HEK293 (cell line): ENCODE measurements at regions not wholly inside any gene's neighbourhood (a gene's known extent, or its start where the extent isn't known, plus 50 kb on each side); places are given as distances from the start of the nearest gene placed in this dataset.

Source experiments
- CTCF ChIA-PET: fragments of 350-600 bp; formaldehyde crosslinking; extraction: SDS; loops from one replicate; lab custom pipeline; 2021; ENCODE audit warnings: antibody characterized with exemption; lab: Yijun Ruan, JAX
- POLR2A ChIA-PET: fragments of 300-600 bp; formaldehyde crosslinking; extraction: SDS; loops from one replicate; lab custom pipeline; 2020; ENCODE audit warnings: antibody characterized with exemption, inconsistent platforms; lab: Yijun Ruan, JAX
- H3K27ac ChIP-seq: fragments of 200-500 bp; sonication (Bioruptor generic); 2 replicates; pipeline ENCODE4 v1.5.1; 2014; ENCODE audit warnings: low read depth, low read length, control low read depth, inconsistent platforms; ENCODE audit errors: extremely low read depth
- H3K36me3 ChIP-seq, 2 experiments: fragments of 200-500 bp in 1 of 2; sonication (Bioruptor generic) in 1 of 2; 1 replicate in 1 of 2; 2 replicates in 1 of 2; pipeline ENCODE4 v1.5.1; 2014 to 2017; ENCODE audit warnings: inconsistent platforms in 2 of 2, low read length in 2 of 2; ENCODE audit not compliant: control insufficient read depth in 2 of 2, insufficient read depth in 1 of 2
- H3K4me1 ChIP-seq: fragments of 200-500 bp; sonication (Bioruptor generic); 2 replicates; pipeline ENCODE4 v1.5.1; 2014; ENCODE audit warnings: mild to moderate bottlenecking, low read length, inconsistent platforms; ENCODE audit not compliant: control insufficient read depth, insufficient read depth
- H3K4me3 ChIP-seq: 2 replicates; pipeline ENCODE4 v1.5.1; 2011; ENCODE audit warnings: low read depth, mild to moderate bottlenecking, control low read depth, low read length, moderate library complexity
- H3K9me3 ChIP-seq: fragments of 200-500 bp; sonication (Bioruptor generic); 2 replicates; pipeline ENCODE4 v1.5.1; 2014; ENCODE audit warnings: low read depth, low read length, inconsistent platforms; ENCODE audit not compliant: control insufficient read depth, insufficient read depth
- GLIS2 ChIP-seq: fragments of 450-650 bp; formaldehyde crosslinking; IDR thresholded peaks from 2 replicates; pipeline ENCODE4 v1.5.1; 2016; ENCODE audit warnings: missing biosample characterization, missing genetic modification characterization
- MYNN ChIP-seq: fragments of 450-650 bp; formaldehyde crosslinking; IDR thresholded peaks from 2 replicates; pipeline ENCODE4 v1.5.1; 2016; ENCODE audit warnings: missing biosample characterization, missing genetic modification characterization, borderline replicate concordance
- PRDM1 ChIP-seq: fragments of 450-650 bp; formaldehyde crosslinking; IDR thresholded peaks from 2 replicates; pipeline ENCODE4; 2016; ENCODE audit warnings: missing biosample characterization, missing genetic modification characterization
- SCRT2 ChIP-seq: fragments of 450-650 bp; formaldehyde crosslinking; IDR thresholded peaks from 2 replicates; pipeline ENCODE4 v1.5.1; 2016; ENCODE audit warnings: missing biosample characterization, missing genetic modification characterization
- ZBTB7A ChIP-seq: fragments of 450-650 bp; formaldehyde crosslinking; IDR thresholded peaks from 2 replicates; pipeline ENCODE4 v1.5.1; 2016; ENCODE audit warnings: low read depth, missing biosample characterization, missing genetic modification characterization
- ZEB2 ChIP-seq: fragments of 450-650 bp; formaldehyde crosslinking; IDR thresholded peaks from 2 replicates; pipeline ENCODE4 v1.5.1; 2016; ENCODE audit warnings: missing biosample characterization, missing genetic modification characterization
- ZNF10 ChIP-seq: fragments of 450-650 bp; formaldehyde crosslinking; IDR thresholded peaks from 2 replicates; pipeline ENCODE4 v1.5.1; 2017; ENCODE audit warnings: missing biosample characterization, missing genetic modification characterization
- ZNF146 ChIP-seq: fragments of 450-650 bp; formaldehyde crosslinking; IDR thresholded peaks from 2 replicates; pipeline ENCODE4 v1.5.1; 2016; ENCODE audit warnings: missing biosample characterization, missing genetic modification characterization
- ZNF157 ChIP-seq: fragments of 450-650 bp; formaldehyde crosslinking; IDR thresholded peaks from 2 replicates; pipeline ENCODE4 v1.5.1; 2016; ENCODE audit warnings: missing biosample characterization, missing genetic modification characterization
- ZNF202 ChIP-seq: fragments of 450-650 bp; formaldehyde crosslinking; IDR thresholded peaks from 2 replicates; pipeline ENCODE4 v1.5.1; 2016; ENCODE audit warnings: missing biosample characterization, missing genetic modification characterization, borderline replicate concordance
- ZNF214 ChIP-seq: fragments of 450-650 bp; formaldehyde crosslinking; IDR thresholded peaks from 2 replicates; pipeline ENCODE4 v1.5.1; 2017; ENCODE audit warnings: missing biosample characterization, mild to moderate bottlenecking, missing genetic modification characterization, borderline replicate concordance
- ZNF239 ChIP-seq: fragments of 450-650 bp; formaldehyde crosslinking; IDR thresholded peaks from 2 replicates; pipeline ENCODE4 v1.5.1; 2016; ENCODE audit warnings: missing biosample characterization, missing genetic modification characterization
- ZNF433 ChIP-seq: fragments of 450-650 bp; formaldehyde crosslinking; IDR thresholded peaks from 2 replicates; pipeline ENCODE4 v1.5.1; 2016; ENCODE audit warnings: missing biosample characterization, missing genetic modification characterization, low read depth
- ZNF473 ChIP-seq: fragments of 450-650 bp; formaldehyde crosslinking; IDR thresholded peaks from 2 replicates; pipeline ENCODE4 v1.5.1; 2017; ENCODE audit warnings: missing biosample characterization, missing genetic modification characterization
- ZNF529 ChIP-seq: fragments of 450-650 bp; formaldehyde crosslinking; IDR thresholded peaks from 2 replicates; pipeline ENCODE4 v1.5.1; 2017; ENCODE audit warnings: missing genetic modification characterization, missing biosample characterization; ENCODE audit not compliant: insufficient replicate concordance
- ZNF571 ChIP-seq: fragments of 450-650 bp; formaldehyde crosslinking; IDR thresholded peaks from 2 replicates; pipeline ENCODE4 v1.5.0; 2017; ENCODE audit warnings: missing biosample characterization, missing genetic modification characterization
- ZNF610 ChIP-seq: fragments of 450-650 bp; formaldehyde crosslinking; IDR thresholded peaks from 2 replicates; pipeline ENCODE4 v1.5.1; 2016; ENCODE audit warnings: missing biosample characterization, missing genetic modification characterization, borderline replicate concordance
- ZNF785 ChIP-seq: fragments of 450-650 bp; formaldehyde crosslinking; IDR thresholded peaks from 2 replicates; pipeline ENCODE4 v1.5.1; 2016; ENCODE audit warnings: missing biosample characterization, missing genetic modification characterization
- ZSCAN16 ChIP-seq: fragments of 450-650 bp; formaldehyde crosslinking; IDR thresholded peaks from 2 replicates; pipeline ENCODE4 v1.5.1; 2016; ENCODE audit warnings: missing biosample characterization, missing genetic modification characterization
- ZSCAN23 ChIP-seq: fragments of 450-650 bp; formaldehyde crosslinking; IDR thresholded peaks from 2 replicates; pipeline ENCODE4 v1.5.1; 2016; ENCODE audit warnings: missing biosample characterization, missing genetic modification characterization
- TF ChIP-seq, protein P1 (sequence below): fragments of 450-650 bp; formaldehyde crosslinking; IDR thresholded peaks from 2 replicates; pipeline ENCODE4 v1.5.1; 2017; ENCODE audit warnings: missing biosample characterization, missing genetic modification characterization
- TF ChIP-seq, protein P2 (sequence below): fragments of 450-650 bp; formaldehyde crosslinking; IDR thresholded peaks from 2 replicates; pipeline ENCODE4 v1.5.1; 2016; ENCODE audit warnings: missing biosample characterization, missing genetic modification characterization
- TF ChIP-seq, protein P3 (sequence below): fragments of 450-650 bp; formaldehyde crosslinking; conservative IDR thresholded peaks from 2 replicates; pipeline ENCODE4 v1.5.1; 2016; ENCODE audit warnings: low read depth, missing biosample characterization, missing genetic modification characterization
- TF ChIP-seq, protein P4 (sequence below): fragments of 450-650 bp; formaldehyde crosslinking; IDR thresholded peaks from 2 replicates; pipeline ENCODE4 v1.5.1; 2016; ENCODE audit warnings: missing biosample characterization, missing genetic modification characterization
- TF ChIP-seq, protein P5 (sequence below): fragments of 450-650 bp; formaldehyde crosslinking; IDR thresholded peaks from 2 replicates; pipeline ENCODE4 v1.5.1; 2016; ENCODE audit warnings: missing biosample characterization, missing genetic modification characterization
- TF ChIP-seq, protein P6 (sequence below): fragments of 450-650 bp; formaldehyde crosslinking; IDR thresholded peaks from 2 replicates; pipeline ENCODE4 v1.5.1; 2016; ENCODE audit warnings: missing biosample characterization, missing genetic modification characterization, borderline replicate concordance

DNA sequence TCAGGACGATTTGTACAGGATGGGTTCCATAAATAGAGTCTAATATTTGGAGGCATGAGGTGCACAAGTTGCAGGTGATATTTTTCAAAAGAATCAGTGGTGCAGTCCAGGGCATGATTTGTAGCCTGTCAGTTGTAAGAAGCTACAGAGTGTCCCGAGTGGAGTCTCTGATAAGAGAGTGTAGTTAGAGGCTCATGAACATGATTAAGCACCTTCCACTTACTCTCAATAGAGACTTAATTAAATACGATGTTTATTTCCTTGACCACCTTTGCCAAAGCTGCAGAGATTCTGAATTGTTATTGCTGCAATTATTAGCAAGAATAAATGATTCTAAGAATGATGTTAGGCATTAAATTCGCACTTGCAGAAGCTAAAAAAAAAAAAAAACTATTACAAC is 218.4 kb upstream of the LRTM1 start (continued):
- TF ChIP-seq, protein P1, sequence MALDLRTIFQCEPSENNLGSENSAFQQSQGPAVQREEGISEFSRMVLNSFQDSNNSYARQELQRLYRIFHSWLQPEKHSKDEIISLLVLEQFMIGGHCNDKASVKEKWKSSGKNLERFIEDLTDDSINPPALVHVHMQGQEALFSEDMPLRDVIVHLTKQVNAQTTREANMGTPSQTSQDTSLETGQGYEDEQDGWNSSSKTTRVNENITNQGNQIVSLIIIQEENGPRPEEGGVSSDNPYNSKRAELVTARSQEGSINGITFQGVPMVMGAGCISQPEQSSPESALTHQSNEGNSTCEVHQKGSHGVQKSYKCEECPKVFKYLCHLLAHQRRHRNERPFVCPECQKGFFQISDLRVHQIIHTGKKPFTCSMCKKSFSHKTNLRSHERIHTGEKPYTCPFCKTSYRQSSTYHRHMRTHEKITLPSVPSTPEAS, result no peak
- TF ChIP-seq ZSCAN23 (no peak), ZNF146 (tag by site-specific recombination) (no peak), ZNF610 (tag by site-specific recombination) (no peak), ZNF157 (tag by site-specific recombination) (no peak), ZEB2 (tag by site-specific recombination) (no peak)
- TF ChIP-seq, protein P2, sequence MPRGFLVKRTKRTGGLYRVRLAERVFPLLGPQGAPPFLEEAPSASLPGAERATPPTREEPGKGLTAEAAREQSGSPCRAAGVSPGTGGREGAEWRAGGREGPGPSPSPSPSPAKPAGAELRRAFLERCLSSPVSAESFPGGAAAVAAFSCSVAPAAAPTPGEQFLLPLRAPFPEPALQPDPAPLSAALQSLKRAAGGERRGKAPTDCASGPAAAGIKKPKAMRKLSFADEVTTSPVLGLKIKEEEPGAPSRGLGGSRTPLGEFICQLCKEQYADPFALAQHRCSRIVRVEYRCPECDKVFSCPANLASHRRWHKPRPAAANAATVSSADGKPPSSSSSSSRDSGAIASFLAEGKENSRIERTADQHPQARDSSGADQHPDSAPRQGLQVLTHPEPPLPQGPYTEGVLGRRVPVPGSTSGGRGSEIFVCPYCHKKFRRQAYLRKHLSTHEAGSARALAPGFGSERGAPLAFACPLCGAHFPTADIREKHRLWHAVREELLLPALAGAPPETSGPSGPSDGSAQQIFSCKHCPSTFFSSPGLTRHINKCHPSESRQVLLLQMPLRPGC (tag by site-specific recombination), result no peak

DNA sequence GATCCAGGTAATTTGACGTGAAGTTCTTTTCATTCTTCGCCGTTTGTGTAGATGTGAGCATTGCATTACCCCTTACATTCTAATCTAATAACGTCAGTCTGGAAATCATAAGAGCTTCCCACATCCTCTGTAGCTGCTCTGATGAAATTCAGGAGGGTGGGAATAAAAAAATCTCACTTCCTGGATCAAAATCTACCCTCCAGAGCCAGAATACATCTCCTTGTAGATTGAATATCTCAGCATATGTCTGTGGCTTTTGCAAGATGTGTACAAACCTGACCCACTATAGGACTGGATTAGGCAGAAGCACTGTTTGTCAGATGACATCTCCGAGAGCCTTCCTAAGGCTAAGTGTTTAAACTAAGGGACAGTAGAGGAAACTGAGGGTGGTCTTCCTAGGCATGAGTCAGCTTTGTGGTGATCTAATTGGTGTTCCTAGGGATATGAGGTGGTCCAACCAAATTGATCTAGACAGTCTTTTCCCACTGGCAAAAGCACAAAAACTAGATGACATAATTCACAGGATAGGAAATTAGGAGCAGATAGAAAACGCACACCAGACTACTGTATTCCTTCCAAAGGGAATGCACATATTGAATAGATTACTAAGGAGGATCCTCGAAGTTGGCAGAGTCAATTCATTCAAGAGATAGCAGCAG is 216.3 kb upstream of the LRTM1 start:
- ChIA-PET POLR2A (no interaction called here), CTCF (no interaction called here)
- no peak overlapping the region for H3K27ac ChIP-seq

DNA sequence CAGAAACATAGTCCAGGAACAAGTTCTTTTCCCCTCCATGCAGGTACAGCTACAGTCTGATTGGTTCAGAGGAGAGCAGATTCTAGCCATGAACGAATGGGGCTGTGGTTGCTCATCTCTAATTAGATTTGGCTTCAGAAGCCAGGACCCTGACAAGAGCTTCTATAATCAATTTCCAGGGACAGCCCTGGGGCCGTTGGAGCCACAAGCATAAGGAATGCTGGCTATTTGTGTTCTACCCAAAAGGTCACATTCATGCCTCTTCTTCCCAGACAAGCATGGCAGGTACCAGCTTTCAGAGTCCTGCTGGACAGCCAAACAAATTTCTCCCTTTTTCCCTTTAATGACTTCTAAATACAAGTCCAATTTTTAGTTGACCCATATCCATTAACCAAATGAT is 215.5 kb upstream of the LRTM1 start:
- Histone ChIP-seq H3K9me3 (no peaks in the 10 kb centered on the region), H3K4me1 (no peaks in the 10 kb centered on the region), H3K36me3 (no peaks in the 10 kb centered on the region), H3K4me3 (no peak overlapping the region), H3K27ac (no peak overlapping the region)
- ChIA-PET POLR2A (no interaction called here), CTCF (interaction anchor here (1.2 kb wide), 1 partner anchor 130 kb away, joined by 4 read pairs; no protein-coding TSS in a partner anchor)
- TF ChIP-seq SCRT2 (tag by site-specific recombination) (no peak), ZNF473 (tag by site-specific recombination) (no peak), ZNF239 (no peak), MYNN (tag by site-specific recombination) (no peak), ZNF529 (tag by site-specific recombination) (no peak), ZNF785 (tag by site-specific recombination) (no peak), ZNF214 (tag by site-specific recombination) (no peak), ZBTB7A (tag by site-specific recombination) (no peak)
- TF ChIP-seq, protein P3, sequence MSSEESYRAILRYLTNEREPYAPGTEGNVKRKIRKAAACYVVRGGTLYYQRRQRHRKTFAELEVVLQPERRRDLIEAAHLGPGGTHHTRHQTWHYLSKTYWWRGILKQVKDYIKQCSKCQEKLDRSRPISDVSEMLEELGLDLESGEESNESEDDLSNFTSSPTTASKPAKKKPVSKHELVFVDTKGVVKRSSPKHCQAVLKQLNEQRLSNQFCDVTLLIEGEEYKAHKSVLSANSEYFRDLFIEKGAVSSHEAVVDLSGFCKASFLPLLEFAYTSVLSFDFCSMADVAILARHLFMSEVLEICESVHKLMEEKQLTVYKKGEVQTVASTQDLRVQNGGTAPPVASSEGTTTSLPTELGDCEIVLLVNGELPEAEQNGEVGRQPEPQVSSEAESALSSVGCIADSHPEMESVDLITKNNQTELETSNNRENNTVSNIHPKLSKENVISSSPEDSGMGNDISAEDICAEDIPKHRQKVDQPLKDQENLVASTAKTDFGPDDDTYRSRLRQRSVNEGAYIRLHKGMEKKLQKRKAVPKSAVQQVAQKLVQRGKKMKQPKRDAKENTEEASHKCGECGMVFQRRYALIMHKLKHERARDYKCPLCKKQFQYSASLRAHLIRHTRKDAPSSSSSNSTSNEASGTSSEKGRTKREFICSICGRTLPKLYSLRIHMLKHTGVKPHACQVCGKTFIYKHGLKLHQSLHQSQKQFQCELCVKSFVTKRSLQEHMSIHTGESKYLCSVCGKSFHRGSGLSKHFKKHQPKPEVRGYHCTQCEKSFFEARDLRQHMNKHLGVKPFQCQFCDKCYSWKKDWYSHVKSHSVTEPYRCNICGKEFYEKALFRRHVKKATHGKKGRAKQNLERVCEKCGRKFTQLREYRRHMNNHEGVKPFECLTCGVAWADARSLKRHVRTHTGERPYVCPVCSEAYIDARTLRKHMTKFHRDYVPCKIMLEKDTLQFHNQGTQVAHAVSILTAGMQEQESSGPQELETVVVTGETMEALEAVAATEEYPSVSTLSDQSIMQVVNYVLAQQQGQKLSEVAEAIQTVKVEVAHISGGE, result no peak
- TF ChIP-seq, protein P4, sequence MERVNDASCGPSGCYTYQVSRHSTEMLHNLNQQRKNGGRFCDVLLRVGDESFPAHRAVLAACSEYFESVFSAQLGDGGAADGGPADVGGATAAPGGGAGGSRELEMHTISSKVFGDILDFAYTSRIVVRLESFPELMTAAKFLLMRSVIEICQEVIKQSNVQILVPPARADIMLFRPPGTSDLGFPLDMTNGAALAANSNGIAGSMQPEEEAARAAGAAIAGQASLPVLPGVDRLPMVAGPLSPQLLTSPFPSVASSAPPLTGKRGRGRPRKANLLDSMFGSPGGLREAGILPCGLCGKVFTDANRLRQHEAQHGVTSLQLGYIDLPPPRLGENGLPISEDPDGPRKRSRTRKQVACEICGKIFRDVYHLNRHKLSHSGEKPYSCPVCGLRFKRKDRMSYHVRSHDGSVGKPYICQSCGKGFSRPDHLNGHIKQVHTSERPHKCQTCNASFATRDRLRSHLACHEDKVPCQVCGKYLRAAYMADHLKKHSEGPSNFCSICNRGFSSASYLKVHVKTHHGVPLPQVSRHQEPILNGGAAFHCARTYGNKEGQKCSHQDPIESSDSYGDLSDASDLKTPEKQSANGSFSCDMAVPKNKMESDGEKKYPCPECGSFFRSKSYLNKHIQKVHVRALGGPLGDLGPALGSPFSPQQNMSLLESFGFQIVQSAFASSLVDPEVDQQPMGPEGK (tag by site-specific recombination), result no peak
- TF ChIP-seq, protein P5, sequence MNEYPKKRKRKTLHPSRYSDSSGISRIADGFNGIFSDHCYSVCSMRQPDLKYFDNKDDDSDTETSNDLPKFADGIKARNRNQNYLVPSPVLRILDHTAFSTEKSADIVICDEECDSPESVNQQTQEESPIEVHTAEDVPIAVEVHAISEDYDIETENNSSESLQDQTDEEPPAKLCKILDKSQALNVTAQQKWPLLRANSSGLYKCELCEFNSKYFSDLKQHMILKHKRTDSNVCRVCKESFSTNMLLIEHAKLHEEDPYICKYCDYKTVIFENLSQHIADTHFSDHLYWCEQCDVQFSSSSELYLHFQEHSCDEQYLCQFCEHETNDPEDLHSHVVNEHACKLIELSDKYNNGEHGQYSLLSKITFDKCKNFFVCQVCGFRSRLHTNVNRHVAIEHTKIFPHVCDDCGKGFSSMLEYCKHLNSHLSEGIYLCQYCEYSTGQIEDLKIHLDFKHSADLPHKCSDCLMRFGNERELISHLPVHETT (tag by site-specific recombination), result no peak

More for the DNA sequence above, 216.3 kb upstream of the LRTM1 start:
- no peak overlapping the region for H3K4me3 ChIP-seq
- no peaks in the 10 kb centered on the region for H3K9me3 ChIP-seq
- no peaks in the 10 kb centered on the region for H3K36me3 ChIP-seq
- no peaks in the 10 kb centered on the region for H3K4me1 ChIP-seq
- TF ChIP-seq ZSCAN16 (tag by site-specific recombination), result no peak
- no peak for TF ChIP-seq ZNF10 (tag by site-specific recombination)
- no peak for TF ChIP-seq GLIS2 (tag by site-specific recombination)
- no peak for TF ChIP-seq ZNF202 (tag by site-specific recombination)
- TF ChIP-seq ZNF239, result no peak
- TF ChIP-seq ZNF433 (tag by site-specific recombination), result no peak
- no peak for TF ChIP-seq PRDM1 (tag by site-specific recombination)
- TF ChIP-seq, protein P6, sequence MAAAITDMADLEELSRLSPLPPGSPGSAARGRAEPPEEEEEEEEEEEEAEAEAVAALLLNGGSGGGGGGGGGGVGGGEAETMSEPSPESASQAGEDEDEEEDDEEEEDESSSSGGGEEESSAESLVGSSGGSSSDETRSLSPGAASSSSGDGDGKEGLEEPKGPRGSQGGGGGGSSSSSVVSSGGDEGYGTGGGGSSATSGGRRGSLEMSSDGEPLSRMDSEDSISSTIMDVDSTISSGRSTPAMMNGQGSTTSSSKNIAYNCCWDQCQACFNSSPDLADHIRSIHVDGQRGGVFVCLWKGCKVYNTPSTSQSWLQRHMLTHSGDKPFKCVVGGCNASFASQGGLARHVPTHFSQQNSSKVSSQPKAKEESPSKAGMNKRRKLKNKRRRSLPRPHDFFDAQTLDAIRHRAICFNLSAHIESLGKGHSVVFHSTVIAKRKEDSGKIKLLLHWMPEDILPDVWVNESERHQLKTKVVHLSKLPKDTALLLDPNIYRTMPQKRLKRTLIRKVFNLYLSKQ (tag by site-specific recombination), result no peak
- no peak for TF ChIP-seq ZNF571
- TF ChIP-seq, all 188 proteins: peak for 0
